ENCODE measurements at regions not wholly inside any gene's neighbourhood (a gene's known extent, or its start where the extent isn't known, plus 50 kb on each side); places are given as distances from the start of the nearest gene placed in this dataset.
"Not testable (repeated sequence)": the region's sequence is repeated elsewhere in the genome, so short reads cannot be mapped to it uniquely, and the experiment has no call there.

DNA sequence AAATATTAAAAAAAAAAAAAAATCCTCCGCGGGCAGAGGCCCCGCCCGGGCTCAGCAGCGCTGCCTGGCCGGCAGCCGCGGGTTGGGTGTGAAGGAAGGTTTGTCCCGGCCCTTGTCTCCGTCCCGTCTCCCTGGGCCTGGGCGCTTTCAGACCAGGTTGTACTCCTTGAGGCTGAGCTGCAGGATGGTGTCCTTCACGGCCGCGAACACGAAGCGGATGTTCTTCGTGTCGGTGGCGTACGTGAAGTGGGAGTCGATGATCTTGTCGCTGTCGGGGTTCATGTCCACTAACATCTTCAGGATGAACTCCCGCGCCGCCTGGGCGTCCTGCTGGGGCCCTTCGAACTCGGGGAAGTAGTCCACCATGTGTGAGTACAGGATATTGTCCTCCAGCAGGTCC is 123.7 kb upstream of the KCTD7 start:
- no peak for DNase-seq

GRCh38 chr7:66505531-66506451 is 122.9 kb upstream of the KCTD7 start:
- DNase-seq: no peak

DNA sequence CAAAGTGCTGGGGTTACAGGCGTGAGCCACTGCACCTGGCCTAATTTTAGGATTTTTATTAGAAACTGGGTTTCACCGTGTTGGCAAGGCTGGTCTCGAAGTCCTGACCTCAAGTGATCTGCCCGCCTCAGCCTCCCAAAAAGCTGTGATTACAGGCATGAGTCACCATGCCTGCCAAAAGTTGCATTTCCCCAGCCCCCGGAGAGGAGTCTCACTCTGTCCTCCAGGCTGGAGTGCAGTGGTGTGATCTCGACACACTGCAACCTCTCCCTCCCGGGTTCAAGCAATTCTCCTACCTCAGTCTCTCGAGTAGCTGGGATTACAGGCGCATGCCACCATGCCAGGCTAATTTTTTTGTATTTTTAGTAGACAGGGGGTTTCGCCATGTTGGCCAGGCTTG is 122.0 kb upstream of the KCTD7 start:
- not testable (repeated sequence) for DNase-seq

DNA sequence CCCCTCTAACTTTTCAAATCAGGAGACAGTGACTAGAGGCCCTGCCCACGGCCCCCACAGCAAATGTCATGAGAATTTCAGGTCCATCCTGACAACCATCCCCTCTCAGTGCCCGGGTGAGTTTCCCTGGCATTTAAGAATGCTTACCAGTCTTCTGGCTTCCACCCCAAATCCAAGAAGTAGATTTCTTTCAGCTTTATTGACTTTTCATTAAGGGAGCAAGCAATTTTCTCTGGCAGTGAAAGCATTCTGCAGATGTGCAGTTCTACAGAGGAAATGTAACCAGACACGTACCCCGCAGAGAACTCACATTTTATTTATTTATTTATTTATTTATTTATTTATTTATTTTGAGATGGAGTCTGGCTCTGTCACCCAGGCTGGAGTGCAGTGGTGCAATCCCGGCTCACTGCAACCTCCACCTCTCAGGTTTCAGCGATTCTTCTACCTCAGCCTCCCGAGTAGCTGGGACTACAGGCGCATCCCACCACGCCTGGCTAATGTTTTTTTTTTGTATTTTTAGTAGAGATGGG is 120.9 kb upstream of the KCTD7 start:
- DNase-seq: no peak

DNA sequence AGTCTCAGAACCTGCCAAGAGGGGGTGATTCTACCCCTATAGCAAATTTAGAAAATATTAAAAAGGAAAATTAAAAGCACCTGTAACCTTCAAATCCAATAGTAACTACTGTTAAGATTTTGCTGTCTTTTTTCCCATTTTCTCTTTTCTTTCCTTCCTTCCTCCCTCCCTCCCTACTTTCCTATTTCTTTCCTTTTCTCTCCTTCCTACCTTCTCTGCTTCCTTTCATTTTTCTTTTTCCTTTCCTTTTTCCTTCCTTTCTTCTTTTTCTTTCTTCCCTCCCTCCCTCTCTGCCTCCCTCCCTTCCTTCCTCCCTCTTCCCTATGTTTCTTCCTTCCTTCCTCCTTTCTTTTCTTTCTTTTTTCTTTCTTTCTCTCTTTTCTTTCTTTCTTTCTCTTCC is 120.2 kb upstream of the KCTD7 start:
- no peak for DNase-seq

- DNase-seq: no peak
Measured at GRCh38 chr7:66514050-66514449, 114.6 kb upstream of the KCTD7 start.

DNA sequence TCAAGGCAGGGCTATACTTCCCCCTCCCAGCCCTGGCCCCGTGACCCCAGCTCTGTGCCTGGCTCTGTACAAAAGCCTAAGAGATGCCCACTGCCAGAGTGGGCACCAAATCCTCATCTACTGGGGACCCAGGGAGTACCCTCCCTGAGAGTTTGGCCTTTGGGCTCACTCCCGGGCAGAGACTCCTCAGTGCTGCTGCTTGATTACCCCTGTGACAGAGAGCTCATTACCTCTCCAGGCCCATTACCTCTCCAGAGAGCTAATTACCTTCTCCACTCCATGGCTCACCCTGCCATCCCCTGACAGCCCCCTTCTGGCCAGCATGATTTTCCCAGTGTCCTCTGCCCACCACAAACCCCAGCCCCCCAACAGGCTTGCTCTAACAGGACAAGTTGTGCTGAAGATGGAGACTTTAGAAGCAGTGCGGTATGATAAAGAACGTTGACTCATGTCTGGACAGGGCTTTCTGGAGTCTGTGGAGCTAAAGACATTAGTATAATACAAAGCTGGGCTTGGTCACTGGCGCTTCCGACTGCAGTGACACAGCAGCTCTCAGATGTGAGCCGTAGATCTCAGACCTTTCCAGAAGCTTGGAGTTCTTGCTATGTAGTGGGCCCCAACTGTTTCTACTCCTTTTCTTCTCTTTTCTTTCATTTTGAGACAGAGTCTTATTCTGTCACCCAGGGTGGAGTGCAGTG is 111.3 kb upstream of the KCTD7 start:
- DNase-seq: no peak

- no peak for DNase-seq
Measured at GRCh38 chr7:66518151-66518691, 110.5 kb upstream of the KCTD7 start.

DNA sequence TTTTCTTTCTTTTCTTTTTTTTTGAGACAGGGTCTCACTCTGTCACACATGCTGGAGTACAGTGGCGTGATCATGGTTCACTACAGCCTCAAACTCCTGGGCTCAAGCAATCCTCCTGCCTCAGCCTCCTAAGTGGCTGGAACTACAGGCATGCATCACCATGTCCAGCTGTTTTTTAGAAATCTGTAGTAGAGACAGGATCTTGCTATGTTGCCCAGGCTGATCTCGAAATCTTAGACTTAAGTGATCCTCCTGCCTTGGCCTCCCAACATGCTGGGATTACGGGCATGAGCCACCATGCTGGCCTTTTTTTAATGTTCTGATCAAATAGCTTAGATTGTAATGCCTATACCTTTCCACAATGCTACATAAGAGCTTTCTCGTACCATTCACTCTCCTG is 107.0 kb upstream of the KCTD7 start:
- no peak for DNase-seq

DNA sequence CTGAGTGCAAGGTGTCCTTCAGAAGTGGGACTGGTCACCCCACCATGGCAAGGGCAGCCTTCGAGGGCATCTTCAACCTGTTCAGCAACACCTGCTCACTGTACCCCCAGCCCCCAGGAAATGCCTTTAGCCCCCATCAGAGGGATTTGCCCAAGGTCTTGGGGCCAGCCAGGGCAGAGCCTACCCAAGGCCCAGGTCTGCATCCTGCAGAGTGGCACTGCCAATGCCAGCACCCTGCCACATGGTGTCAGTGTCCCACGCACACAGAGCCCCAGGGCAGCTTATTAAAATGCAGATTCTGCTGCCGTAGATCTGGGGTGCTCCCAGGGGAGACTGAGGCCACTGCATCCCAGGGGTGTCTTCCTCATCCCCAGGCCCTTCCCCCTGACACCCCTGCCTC is 106.2 kb upstream of the KCTD7 start:
- peak; percentile 3 for DNase-seq

- no peak for DNase-seq
Measured at GRCh38 chr7:66523409-66523808, 105.3 kb upstream of the KCTD7 start.

- DNase-seq: no peak
Measured at GRCh38 chr7:66524738-66525137, 103.9 kb upstream of the KCTD7 start.

GRCh38 chr7:66526782-66527181 is 101.9 kb upstream of the KCTD7 start:
- DNase-seq: not testable (repeated sequence)

GRCh38 chr7:66528652-66529051 is 100.0 kb upstream of the KCTD7 start:
- DNase-seq: no peak

DNA sequence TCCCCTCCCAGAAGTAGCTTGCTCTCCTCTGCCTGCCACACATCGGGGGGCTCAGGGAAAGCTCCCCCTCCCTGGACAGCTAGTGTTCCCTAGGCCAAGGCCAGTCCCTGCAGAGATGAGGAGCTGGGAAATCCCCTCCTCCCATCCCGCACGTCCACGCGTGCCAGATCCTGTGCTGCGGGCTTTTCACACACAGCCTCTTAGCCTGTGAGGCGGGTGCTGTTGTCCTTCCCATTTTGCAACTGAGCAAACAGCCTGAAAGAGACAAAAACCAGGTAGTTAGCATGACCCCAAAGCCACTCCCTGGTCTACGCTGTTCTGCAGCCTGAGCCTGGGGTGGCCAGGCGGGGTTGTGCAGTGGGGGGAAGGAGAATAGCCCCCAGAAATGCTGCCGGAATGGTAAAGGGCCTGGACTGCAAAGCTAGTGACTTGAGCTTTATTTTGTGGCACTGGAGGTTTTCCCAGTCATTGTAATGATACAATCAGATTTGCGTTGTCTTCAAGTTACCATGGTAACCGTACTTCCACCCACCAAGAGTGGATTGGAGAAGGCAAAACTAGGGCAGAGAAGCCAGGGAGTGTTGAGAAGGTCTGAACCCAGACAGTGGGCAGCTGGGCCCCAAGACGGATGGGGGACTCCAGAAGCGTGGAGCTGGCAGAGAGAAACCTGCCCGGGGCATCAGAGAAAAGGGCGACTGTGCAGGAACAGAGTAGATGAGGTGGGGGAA is 98.6 kb upstream of the KCTD7 start:
- DNase-seq: no peak

DNA sequence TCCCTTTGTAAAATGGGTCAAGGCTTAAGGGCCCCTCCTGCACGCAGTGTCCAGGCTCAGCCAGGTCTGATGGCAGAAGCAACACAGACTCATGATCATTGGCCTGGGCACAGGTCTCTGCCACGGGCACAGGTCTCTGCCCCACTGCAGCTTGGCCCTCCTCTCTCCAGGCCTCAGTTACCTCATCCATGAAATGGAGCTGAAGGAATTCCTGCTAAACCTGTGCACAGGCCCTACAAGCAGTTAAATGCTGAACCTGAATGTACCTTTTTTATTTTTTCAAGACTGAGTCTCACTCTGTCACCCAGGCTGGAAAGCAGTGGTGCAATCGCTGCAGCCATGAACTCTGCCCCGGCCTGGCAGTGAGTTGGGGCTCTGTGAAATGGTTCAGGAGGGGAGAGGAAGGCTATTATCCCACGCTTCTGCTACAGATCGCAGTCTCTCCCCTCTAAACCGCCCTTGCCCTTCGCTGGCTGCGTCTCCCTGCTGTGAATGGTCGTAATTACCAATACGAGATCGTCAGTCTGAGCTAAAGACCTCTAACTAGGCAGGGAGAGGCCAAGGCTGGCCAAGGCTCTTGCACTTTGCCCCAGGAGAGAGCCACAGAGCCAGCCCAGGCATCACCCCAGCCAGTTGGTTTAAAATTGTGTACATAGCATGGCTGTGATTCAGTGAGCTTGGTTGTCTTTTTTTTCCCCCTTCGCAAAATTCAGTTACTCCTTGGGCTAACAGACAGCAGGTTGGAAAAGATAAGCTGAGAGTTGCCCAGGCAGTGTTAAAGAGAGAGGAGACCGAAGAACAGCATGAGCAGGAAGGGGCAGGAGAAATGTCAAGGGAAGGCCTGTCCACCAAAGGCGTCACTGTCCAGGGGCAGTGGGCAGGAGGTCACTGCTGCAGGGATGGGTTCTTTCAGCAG is 93.0 kb upstream of the KCTD7 start:
- no peak for DNase-seq

- no peak for DNase-seq
Measured at GRCh38 chr7:66537380-66537779, 91.3 kb upstream of the KCTD7 start.

DNA sequence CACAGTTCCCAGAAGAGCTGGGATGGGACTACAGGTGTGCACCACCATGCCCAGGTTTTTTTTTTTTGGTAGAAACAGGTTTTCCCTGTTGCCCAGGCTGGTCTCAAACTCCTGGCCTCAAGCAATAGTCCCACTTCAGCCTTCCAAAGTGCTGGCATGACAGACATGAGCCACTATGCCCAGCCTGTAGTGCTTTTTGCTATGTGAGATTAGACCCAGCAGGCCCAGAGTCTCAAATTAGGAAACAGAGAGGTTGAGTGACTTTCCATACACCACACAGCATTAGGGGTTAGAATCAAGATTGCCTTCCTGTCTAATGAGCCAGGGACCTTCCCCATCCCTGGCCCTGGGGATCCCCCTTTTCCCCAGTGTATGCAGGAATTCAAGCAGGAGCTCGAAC is 90.8 kb upstream of the KCTD7 start:
- DNase-seq: no peak

GRCh38 chr7:66539264-66539623 is 89.4 kb upstream of the KCTD7 start:
- DNase-seq: no peak

GRCh38 chr7:66539902-66540375 is 88.7 kb upstream of the KCTD7 start:
- DNase-seq: no peak

GRCh38 chr7:66542049-66542448 is 86.6 kb upstream of the KCTD7 start:
- DNase-seq: no peak

Measured in stimulated activated naive CD4-positive, alpha-beta T cell treated with Interleukin-2 at 50 U/mL for 16 hours (primary cell).